ENCODE measurements at regions not wholly inside any gene's neighbourhood (a gene's known extent, or its start where the extent isn't known, plus 50 kb on each side); places are given as distances from the start of the nearest gene placed in this dataset.

GRCh38 chr3:22117091-22117490 is 366.1 kb upstream of the ZNF385D start:
- TF ChIP-seq CTCF (IDR thresholded peaks at IDR 0.05; ENCODE audit: insufficient read depth, low read depth, low read length, missing control alignments): no peak
- H3K4me3 ChIP-seq (ENCODE audit: low read length): no peak overlapping the region
- no peak for DNase-seq (ENCODE audit: low read depth)

GRCh38 chr3:22117751-22118346 is 366.8 kb upstream of the ZNF385D start:
- DNase-seq (ENCODE audit: low read depth): peak; percentile 56
- H3K4me3 ChIP-seq (ENCODE audit: low read length): no peak overlapping the region
- TF ChIP-seq CTCF (IDR thresholded peaks at IDR 0.05; ENCODE audit: insufficient read depth, low read depth, low read length, missing control alignments): peak; percentile 37

- no peak for DNase-seq (ENCODE audit: low read depth)
- TF ChIP-seq CTCF (IDR thresholded peaks at IDR 0.05; ENCODE audit: insufficient read depth, low read depth, low read length, missing control alignments): no peak
- no peak overlapping the region for H3K4me3 ChIP-seq (ENCODE audit: low read length)
Measured at GRCh38 chr3:22118542-22118941, 367.5 kb upstream of the ZNF385D start.

- no peak for TF ChIP-seq CTCF (IDR thresholded peaks at IDR 0.05; ENCODE audit: insufficient read depth, low read depth, low read length, missing control alignments)
Measured at GRCh38 chr3:22121068-22121701, 370.2 kb upstream of the ZNF385D start.

GRCh38 chr3:22122567-22122966 is 371.6 kb upstream of the ZNF385D start:
- DNase-seq (ENCODE audit: low read depth): no peak
- TF ChIP-seq CTCF (IDR thresholded peaks at IDR 0.05; ENCODE audit: insufficient read depth, low read depth, low read length, missing control alignments): no peak

More at GRCh38 chr3:22121068-22121701, 370.2 kb upstream of the ZNF385D start:
- H3K4me3 ChIP-seq (ENCODE audit: low read length): no peak overlapping the region
- DNase-seq (ENCODE audit: low read depth): no peak

GRCh38 chr3:22129101-22129500 is 378.1 kb upstream of the ZNF385D start:
- DNase-seq (ENCODE audit: low read depth): peak; percentile 92
- no peak overlapping the region for H3K4me3 ChIP-seq (ENCODE audit: low read length)
- no peak for TF ChIP-seq CTCF (IDR thresholded peaks at IDR 0.05; ENCODE audit: insufficient read depth, low read depth, low read length, missing control alignments)

More at GRCh38 chr3:22122567-22122966, 371.6 kb upstream of the ZNF385D start:
- H3K4me3 ChIP-seq (ENCODE audit: low read length): no peak overlapping the region

- no peak overlapping the region for H3K4me3 ChIP-seq (ENCODE audit: low read length)
- DNase-seq (ENCODE audit: low read depth): no peak
- no peak for TF ChIP-seq CTCF (IDR thresholded peaks at IDR 0.05; ENCODE audit: insufficient read depth, low read depth, low read length, missing control alignments)
Measured at GRCh38 chr3:22141769-22142168, 390.8 kb upstream of the ZNF385D start.

Measured in epithelial cell of esophagus (primary cell).